Loucy (cell line): ENCODE measurements at regions not wholly inside any gene's neighbourhood (a gene's known extent, or its start where the extent isn't known, plus 50 kb on each side); places are given as distances from the start of the nearest gene placed in this dataset.

Experiments
- H2AFZ ChIP-seq: fragments of 200-600 bp; sonication (generic); 2 replicates; pipeline ENCODE4 v1.6.0; 2016; ENCODE audit warnings: antibody characterized with exemption, mild to moderate bottlenecking, low read length, moderate library complexity
- H3F3A ChIP-seq: fragments of 200-600 bp; 2 replicates; pipeline ENCODE4 v1.6.0; 2016; ENCODE audit warnings: antibody characterized with exemption, low read depth, mild to moderate bottlenecking
- H3K27me3 ChIP-seq: fragments of 200-600 bp; sonication (generic); 2 replicates; pipeline ENCODE4 v1.6.1; 2014; ENCODE audit warnings: low read length, mild to moderate bottlenecking; ENCODE audit not compliant: insufficient read depth, poor library complexity, severe bottlenecking
- H3K36me3 ChIP-seq: fragments of 200-600 bp; sonication (generic); 2 replicates; pipeline ENCODE4 v1.6.1; 2016; ENCODE audit warnings: low read length; ENCODE audit not compliant: insufficient read depth
- H3K4me1 ChIP-seq: fragments of 200-600 bp; sonication (generic); 2 replicates; pipeline ENCODE4 v1.5.1; 2014; ENCODE audit warnings: low read length, mild to moderate bottlenecking; ENCODE audit not compliant: insufficient read depth, poor library complexity, severe bottlenecking
- H3K4me2 ChIP-seq: fragments of 200-600 bp; sonication (generic); 2 replicates; pipeline ENCODE4 v1.6.0; 2014; ENCODE audit warnings: antibody characterized with exemption, low read length, low read depth, mild to moderate bottlenecking; ENCODE audit not compliant: poor library complexity, severe bottlenecking
- H3K4me3 ChIP-seq: fragments of 200-600 bp; sonication (generic); 2 replicates; pipeline ENCODE4 v1.5.1; 2014; ENCODE audit warnings: low read length, mild to moderate bottlenecking, mixed read lengths; ENCODE audit not compliant: poor library complexity, severe bottlenecking
- H3K79me2 ChIP-seq: fragments of 200-600 bp; sonication (generic); 2 replicates; pipeline ENCODE4 v1.6.1; 2014; ENCODE audit warnings: low read length; ENCODE audit not compliant: insufficient read depth
- H3K9ac ChIP-seq: fragments of 200-600 bp; sonication (generic); 2 replicates; pipeline ENCODE4 v1.6.0; 2014; ENCODE audit warnings: mild to moderate bottlenecking, low read depth, low read length, moderate library complexity; ENCODE audit not compliant: poor library complexity, severe bottlenecking
- H3K9me2 ChIP-seq: fragments of 200-600 bp; sonication (generic); replicated peaks from 2 replicates; pipeline ENCODE4 v1.6.1; 2016; ENCODE audit warnings: low read depth, low read length, mixed read lengths
- H3K9me3 ChIP-seq: fragments of 200-600 bp; sonication (generic); 2 replicates; pipeline ENCODE4 v1.6.1; 2014; ENCODE audit warnings: mild to moderate bottlenecking, antibody characterized with exemption, low read length, low read depth; ENCODE audit not compliant: insufficient read depth
- H4K20me1 ChIP-seq: fragments of 200-600 bp; sonication (generic); 2 replicates; pipeline ENCODE4 v1.6.0; 2014; ENCODE audit warnings: antibody characterized with exemption, low read length, mild to moderate bottlenecking; ENCODE audit not compliant: insufficient read depth, poor library complexity, severe bottlenecking
- EZH2phosphoT487 ChIP-seq: fragments of 200-600 bp; IDR thresholded peaks from 2 replicates; pipeline ENCODE4 v1.6.1; 2018; ENCODE audit warnings: antibody characterized with exemption, mild to moderate bottlenecking, moderate library complexity, borderline replicate concordance
- TF ChIP-seq, protein P1 (sequence below): fragments of 200-600 bp; sonication (generic); conservative IDR thresholded peaks from 2 replicates; pipeline ENCODE4 v1.5.1; 2014; ENCODE audit warnings: mild to moderate bottlenecking, antibody characterized with exemption, low read length

GRCh38 chr14:96953875-96954185, 156.6 kb downstream of the VRK1 start:
- Histone ChIP-seq H3K27me3 (no peaks in the 10 kb centered on the region), H3K4me3 (no peak overlapping the region), H2AFZ (no peak overlapping the region), H3K36me3 (no peaks in the 10 kb centered on the region), H3K4me1 (no peaks in the 10 kb centered on the region), H3K9ac (no peak overlapping the region), H4K20me1 (no peaks in the 10 kb centered on the region), H3K9me2 (no peaks in the 10 kb centered on the region), H3K4me2 (no peak overlapping the region), H3F3A (no peaks in the 10 kb centered on the region), H3K9me3 (no peaks in the 10 kb centered on the region; the same call in 1 of the 2 replicates), H3K79me2 (no peaks in the 10 kb centered on the region)
- no peak for TF ChIP-seq EZH2phosphoT487
- TF ChIP-seq, protein P1, sequence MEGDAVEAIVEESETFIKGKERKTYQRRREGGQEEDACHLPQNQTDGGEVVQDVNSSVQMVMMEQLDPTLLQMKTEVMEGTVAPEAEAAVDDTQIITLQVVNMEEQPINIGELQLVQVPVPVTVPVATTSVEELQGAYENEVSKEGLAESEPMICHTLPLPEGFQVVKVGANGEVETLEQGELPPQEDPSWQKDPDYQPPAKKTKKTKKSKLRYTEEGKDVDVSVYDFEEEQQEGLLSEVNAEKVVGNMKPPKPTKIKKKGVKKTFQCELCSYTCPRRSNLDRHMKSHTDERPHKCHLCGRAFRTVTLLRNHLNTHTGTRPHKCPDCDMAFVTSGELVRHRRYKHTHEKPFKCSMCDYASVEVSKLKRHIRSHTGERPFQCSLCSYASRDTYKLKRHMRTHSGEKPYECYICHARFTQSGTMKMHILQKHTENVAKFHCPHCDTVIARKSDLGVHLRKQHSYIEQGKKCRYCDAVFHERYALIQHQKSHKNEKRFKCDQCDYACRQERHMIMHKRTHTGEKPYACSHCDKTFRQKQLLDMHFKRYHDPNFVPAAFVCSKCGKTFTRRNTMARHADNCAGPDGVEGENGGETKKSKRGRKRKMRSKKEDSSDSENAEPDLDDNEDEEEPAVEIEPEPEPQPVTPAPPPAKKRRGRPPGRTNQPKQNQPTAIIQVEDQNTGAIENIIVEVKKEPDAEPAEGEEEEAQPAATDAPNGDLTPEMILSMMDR: no peak

DNA sequence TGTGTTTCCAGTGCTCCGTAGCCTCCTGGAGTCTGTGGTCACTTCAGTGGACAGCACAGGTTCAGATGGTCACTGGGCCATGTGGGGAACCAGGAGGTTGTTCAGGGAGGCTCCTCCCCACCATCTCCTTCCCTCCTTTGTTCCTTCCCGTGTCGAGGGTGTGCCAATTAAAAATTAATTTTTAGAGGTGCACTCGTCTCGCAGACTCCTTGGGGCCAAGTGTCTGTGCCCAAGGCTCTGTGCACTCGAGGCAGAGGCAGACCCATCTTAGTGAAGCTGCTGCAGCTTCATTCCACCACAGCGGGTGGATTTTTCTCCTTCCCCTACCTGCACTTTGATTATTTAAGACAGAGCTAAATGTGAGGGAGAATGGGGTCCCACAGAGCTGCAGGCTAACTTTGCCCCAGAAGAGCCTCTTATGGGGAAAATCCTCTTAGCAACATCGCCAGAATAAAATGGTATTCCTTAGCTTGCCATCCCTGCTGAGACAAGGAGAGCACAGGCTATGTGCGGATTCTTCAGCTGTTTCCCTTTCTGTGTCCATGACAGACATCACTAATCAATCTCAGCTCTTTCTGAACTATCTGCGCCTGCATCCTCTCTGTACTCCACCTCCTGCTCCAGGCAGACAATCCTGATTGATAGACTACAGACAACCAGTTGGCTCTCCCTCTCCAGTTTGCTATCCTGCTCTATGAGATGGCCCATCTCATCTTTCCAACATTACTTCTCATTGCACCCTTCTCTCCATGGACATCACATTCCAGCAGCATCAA, 159.5 kb downstream of the VRK1 start:
- Histone ChIP-seq H3K9me3 (no peaks in the 10 kb centered on the region; the same call in 1 of the 2 replicates), H4K20me1 (no peaks in the 10 kb centered on the region), H3K27me3 (no peaks in the 10 kb centered on the region), H3K79me2 (no peaks in the 10 kb centered on the region), H3K9me2 (no peaks in the 10 kb centered on the region), H3K4me2 (no peak overlapping the region), H3K4me1 (no peaks in the 10 kb centered on the region), H3K36me3 (no peaks in the 10 kb centered on the region), H3K9ac (no peak overlapping the region), H2AFZ (no peak overlapping the region), H3F3A (no peaks in the 10 kb centered on the region), H3K4me3 (no peak overlapping the region)
- TF ChIP-seq, protein P1: no peak
- no peak for TF ChIP-seq EZH2phosphoT487

GRCh38 chr14:96958057-96958456, 160.9 kb downstream of the VRK1 start:
- no peaks in the 10 kb centered on the region for H3K79me2 ChIP-seq
- no peaks in the 10 kb centered on the region; the same call in 1 of the 2 replicates for H3K9me3 ChIP-seq
- H3K9me2 ChIP-seq: no peaks in the 10 kb centered on the region
- H3K9ac ChIP-seq: no peak overlapping the region
- no peaks in the 10 kb centered on the region for H3K27me3 ChIP-seq
- no peaks in the 10 kb centered on the region for H3K36me3 ChIP-seq
- no peak overlapping the region for H3K4me2 ChIP-seq
- TF ChIP-seq, protein P1: no peak
- no peak for TF ChIP-seq EZH2phosphoT487
- H2AFZ ChIP-seq: no peak overlapping the region
- no peaks in the 10 kb centered on the region for H4K20me1 ChIP-seq
- H3K4me1 ChIP-seq: no peaks in the 10 kb centered on the region
- H3K4me3 ChIP-seq: no peak overlapping the region
- no peaks in the 10 kb centered on the region for H3F3A ChIP-seq
